Stimulated activated CD8-positive, alpha-beta memory T cell treated with anti-CD3 and anti-CD28 coated beads, Interleukin-4, amount 100 ng/mL, for 48 hours (primary cell): ENCODE measurements at regions not wholly inside any gene's neighbourhood (a gene's known extent, or its start where the extent isn't known, plus 50 kb on each side); places are given as distances from the start of the nearest gene placed in this dataset.

Source experiments
- DNase-seq: peaks from one replicate; pipeline ENCODE4 v3.0.0-alpha.2; 2020

GRCh38 chr4:163582703-163583102 is 88.2 kb downstream of the TMA16 start:
- DNase-seq = no peak

GRCh38 chr4:163587867-163588266 is 93.4 kb downstream of the TMA16 start:
- DNase-seq = no peak

DNA sequence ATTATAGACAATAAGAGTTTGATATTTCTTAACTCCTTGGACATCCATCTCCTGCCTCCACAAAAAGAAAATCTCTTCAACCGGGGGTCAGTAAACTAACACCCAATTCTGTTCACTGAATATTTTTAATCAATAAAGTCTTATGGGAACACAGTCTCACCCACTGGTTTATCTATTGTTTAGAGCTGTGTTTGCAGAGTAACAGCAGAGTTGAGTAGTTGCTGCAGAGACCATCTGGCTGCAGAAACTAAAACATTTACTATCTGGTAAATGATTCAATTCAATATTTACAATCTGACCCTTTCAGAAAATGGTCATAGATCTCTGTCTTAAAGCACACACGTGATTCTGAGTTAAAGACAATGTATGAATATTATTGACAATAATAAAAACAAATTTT is 94.0 kb downstream of the TMA16 start:
- no peak for DNase-seq

DNA sequence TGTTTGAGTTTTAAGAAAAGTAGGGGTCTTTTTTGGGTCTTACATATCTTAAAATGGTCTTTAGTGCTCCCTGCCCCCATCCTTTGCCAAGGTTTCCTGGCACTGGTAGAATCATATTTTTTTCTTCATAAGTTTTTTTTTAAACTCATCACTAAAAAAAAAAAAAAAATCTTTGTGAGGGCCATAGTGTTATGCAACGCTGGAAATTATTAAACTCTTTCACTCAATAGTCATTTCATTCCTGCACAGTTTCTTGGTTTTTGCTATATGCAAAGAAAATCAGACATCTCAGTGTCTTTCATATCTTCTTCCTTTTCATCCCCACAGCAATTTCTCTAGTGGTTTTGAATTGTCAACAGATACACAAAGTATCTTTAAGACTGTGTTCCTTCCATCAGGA is 95.6 kb downstream of the TMA16 start:
- DNase-seq = no peak

DNA sequence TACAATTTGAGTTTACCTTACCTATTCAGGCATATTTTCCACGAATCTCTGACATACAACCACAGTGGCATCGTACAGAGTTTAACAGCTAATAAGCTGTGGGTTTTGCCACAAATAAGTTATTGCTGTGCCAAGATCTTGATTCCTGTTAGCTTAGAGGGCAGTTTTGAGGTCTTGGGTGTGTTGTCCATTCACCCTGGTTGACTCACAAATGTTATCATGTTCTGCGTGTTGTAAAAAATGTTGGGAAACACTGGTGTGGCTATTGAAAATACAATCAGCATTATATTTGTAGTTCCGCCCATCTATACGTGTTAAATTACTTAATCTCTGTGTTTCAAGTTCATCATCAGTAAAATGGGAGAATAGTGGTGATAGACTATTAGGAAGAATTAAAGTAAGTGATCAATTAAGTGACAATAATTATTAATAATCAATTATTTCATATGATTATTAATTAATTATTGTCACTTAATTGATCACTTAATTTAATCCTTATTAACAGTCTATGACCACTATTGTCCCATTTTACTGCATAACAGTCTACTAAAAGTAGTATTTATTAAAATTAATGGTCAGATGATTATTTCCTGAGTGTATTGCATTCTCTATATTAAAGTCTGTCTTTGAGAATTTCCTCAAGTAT is 96.3 kb downstream of the TMA16 start:
- no peak for DNase-seq

GRCh38 chr4:163591614-163592020 is 97.1 kb downstream of the TMA16 start:
- no peak for DNase-seq

GRCh38 chr4:163592212-163592611 is 97.7 kb downstream of the TMA16 start:
- DNase-seq = no peak

DNA sequence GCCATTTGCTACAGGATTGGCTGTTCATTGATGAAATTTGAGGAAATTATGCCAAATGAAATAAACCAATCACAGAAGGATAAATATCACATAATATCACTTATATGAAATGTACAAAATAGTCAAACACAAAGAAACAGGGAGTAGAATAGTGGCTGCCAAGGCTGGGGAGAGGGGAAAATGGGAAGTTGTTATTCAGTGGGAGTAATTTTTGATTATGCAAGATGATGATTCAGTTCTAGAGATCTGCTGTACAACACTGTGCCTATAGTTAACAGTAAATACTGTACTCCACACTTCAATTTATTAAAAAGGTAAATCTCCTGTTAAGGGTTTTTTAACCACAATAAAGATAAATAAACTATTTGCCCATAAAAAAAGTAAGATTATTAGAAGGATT is 101.1 kb downstream of the TMA16 start:
- DNase-seq = no peak

DNA sequence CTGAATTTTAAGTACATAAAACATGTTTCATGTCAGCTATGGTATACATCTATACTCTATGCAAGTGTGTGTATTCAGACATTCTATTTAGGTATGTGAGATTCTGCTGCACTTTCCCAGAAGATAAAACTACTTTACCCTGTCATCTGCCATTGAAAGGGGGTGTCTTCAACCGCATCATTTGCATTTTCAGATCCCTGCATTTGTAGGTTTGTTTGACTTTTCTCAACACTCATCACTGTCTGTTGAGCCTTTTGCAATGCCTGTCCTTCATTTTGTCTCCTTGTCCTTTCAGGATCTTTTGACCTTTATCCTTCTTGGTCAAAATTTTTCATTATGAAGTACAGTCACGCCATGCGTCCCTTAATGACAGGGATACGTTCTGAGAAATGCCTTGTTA is 103.5 kb downstream of the TMA16 start:
- DNase-seq = no peak

DNA sequence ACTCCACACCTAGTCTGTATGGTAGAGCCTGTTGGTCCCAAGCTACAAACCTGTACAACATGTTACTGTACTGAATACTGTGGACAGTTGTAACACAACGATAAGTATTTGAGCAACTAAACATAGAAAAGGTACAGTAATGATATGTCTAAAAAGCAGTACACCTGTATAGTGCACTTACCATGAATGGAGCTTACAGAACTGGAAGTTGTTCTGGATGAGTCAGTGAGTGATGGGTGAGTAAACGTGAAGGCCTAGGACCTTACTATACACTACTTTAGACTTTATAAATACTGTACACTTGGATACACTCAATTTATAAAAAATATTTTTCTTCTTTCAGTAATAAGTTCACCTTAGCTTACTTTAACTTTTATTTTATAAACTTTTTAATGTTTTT is 104.0 kb downstream of the TMA16 start:
- DNase-seq = no peak

DNA sequence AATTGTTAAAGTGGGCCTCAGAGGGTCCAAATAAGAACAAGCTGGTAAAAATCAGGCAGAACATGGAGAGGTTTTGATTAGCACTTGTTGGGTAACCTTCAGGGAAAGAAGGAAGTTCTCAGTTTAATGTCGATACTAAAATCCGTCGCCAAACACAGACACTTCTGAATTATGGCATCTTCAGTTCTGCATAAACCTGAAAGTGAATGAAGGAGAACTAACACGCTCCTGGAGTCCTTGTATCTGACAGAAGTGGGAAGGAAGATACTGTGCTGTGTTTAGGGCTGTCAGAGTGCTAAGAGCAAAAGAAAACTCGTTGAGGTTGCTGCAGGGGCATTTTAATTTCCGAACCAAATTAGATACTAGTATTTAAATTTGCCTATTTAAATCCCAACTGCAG is 106.2 kb downstream of the TMA16 start:
- no peak for DNase-seq

DNA sequence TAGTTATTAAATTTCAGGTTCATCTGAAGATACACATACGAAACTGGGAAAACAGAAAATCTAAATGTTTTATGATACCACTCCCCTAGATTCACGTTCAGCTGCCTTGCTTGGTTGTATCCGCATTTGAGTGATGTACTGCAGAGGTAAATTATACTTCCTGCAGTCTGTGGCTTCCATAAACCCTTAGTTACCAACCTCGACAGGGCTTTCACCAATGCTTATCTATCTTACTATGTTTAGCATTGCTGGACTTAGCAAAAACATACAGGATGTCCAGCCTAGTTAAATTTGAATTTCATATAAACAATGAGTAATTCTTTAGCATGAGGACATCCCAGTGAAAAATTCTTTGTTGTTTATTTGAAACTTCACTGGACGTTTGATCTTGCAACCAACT is 108.8 kb downstream of the TMA16 start:
- no peak for DNase-seq

- DNase-seq = no peak
These were observed 112.6 kb downstream of the TMA16 start for GRCh38 chr4:163606896-163607691.

- DNase-seq = no peak
These were observed 114.5 kb downstream of the TMA16 start for GRCh38 chr4:163609019-163609418.

GRCh38 chr4:163610648-163611047 is 116.2 kb downstream of the TMA16 start:
- DNase-seq = no peak

DNA sequence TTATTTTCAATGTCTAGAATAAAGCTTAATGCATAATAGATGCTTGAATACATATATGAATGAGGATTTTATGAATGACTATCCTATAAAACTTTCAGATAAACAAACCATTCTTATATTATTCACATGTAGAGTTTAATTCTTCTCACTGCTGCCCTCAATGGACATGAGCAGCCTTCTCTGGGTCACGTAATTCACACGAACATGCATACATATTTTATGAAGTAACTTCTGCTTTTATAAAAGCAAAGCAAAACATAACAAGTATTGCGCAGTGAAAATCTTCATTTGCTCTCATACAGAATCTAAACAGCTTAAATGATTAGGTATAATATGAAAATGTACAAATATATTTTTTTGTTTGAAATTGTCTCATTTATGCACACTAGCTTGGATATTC is 116.7 kb downstream of the TMA16 start:
- no peak for DNase-seq

GRCh38 chr4:163611784-163612445 is 117.4 kb downstream of the TMA16 start:
- DNase-seq = no peak

DNA sequence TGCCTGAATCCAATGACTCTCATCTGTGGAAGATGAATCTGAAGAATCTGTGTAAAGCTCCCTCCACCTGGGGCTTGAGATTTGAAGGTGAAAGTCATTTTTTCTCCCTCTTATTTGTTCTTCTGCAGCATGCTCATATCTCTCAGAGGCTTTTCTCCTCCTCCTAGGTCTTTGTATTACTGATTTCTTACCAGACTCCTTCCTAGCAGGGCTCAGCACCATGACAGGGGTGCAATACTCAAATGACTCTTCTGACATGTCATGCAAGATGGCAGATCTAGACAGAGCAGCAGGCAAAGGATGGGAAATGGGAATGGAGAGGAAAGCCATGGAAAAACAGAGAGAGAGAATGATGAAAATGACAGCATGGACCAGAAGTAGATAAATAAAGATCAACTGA is 118.3 kb downstream of the TMA16 start:
- no peak for DNase-seq

- no peak for DNase-seq
These were observed 118.9 kb downstream of the TMA16 start for GRCh38 chr4:163613383-163613782.

DNA sequence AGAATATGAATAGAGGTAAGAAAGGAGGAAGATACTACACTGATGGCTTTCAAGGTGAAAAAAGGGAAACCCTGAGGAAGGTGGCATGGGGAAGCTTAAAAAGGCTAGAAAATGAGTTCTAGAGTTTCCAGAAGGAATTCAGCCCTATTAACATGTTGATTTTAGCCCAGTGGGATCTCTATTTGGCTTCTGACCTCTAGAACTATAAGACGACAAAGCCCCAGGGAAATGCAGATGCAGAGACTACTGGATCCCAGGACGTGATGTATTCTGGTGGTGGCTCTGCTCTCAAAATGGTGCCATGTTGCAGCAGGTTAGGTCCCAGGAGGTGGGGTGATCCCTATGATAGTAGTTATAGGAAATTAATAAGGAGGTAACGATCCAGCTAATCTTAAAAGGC is 120.4 kb downstream of the TMA16 start:
- no peak for DNase-seq

- no peak for DNase-seq
These were observed 124.4 kb downstream of the TMA16 start for GRCh38 chr4:163618845-163619244.

- DNase-seq = no peak
These were observed 126.2 kb downstream of the TMA16 start for GRCh38 chr4:163620738-163621137.

- no peak for DNase-seq
These were observed 127.3 kb downstream of the TMA16 start for GRCh38 chr4:163621821-163622220.

DNA sequence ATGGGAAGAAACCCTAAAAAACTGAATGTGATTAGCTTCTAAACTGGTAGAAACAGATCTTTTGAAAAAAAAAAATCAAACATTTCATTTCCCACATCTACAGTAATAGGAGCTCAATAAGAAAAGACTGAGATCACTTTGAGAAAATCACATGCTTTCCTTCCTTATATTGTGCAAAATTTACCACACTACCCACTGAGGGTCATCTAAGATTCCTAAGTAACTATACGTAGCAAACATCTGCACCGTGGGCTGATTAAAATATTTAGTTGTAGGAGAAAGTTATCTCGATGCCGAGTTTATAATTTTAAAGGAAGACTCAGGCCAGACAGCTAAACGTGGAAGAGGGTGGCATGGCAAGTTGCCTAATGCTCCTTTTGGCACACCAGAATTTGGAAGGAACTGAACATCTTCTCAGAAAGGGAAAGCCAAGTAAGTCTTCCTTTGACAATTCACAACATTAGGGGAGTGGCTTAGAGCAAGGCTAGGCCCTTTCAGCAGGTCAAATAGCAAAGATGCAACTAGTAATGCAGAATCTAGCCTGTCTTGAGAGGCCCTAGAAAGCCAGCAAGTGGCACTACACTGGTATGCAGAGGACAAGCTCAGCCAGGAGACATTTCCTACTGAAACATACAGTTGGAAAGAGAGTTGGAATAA is 128.0 kb downstream of the TMA16 start:
- no peak for DNase-seq
